Endothelial cell of umbilical vein (primary cell): ENCODE measurements at regions not wholly inside any gene's neighbourhood (a gene's known extent, or its start where the extent isn't known, plus 50 kb on each side); places are given as distances from the start of the nearest gene placed in this dataset.

Source experiments
- CTCF ChIP-seq, 2 donors: IDR thresholded peaks; 1 replicate in 1 of 2; 2 replicates in 1 of 2; pipeline ENCODE4 v1.5.1; 2011; ENCODE audit warnings: low read length in 2 of 2, mild to moderate bottlenecking in 2 of 2, moderate library complexity in 2 of 2, control low read depth in 1 of 2, inconsistent platforms in 1 of 2, low read depth in 1 of 2; ENCODE audit not compliant: insufficient read depth in 1 of 2; ENCODE audit errors: extremely low read depth in 1 of 2
- JUN ChIP-seq: IDR thresholded peaks from 2 replicates; pipeline ENCODE4 v1.6.1; 2011; ENCODE audit warnings: borderline replicate concordance, low read depth; ENCODE audit not compliant: insufficient read length, insufficient read depth
- MAX ChIP-seq: IDR thresholded peaks from 2 replicates; pipeline ENCODE4 v1.6.1; 2011; ENCODE audit not compliant: insufficient read depth, insufficient read length
- POLR2A ChIP-seq: IDR thresholded peaks from 2 replicates; pipeline ENCODE4 v1.6.1; 2012; ENCODE audit warnings: low read depth, mild to moderate bottlenecking, control low read depth, low read length
- POLR2AphosphoS5 ChIP-seq: IDR thresholded peaks from 2 replicates; pipeline ENCODE4 v1.6.1; 2012; ENCODE audit warnings: low read depth, mild to moderate bottlenecking, control low read depth, low read length, moderate library complexity; ENCODE audit not compliant: insufficient read depth

GRCh38 chr3:148087601-148088371 lies 609.9 kb upstream of the AGTR1 start:
- TF ChIP-seq CTCF (IDR thresholded peaks at IDR 0.05; ENCODE audit: extremely low read depth in 1 of 2, insufficient read depth in 1 of 2, low read depth in 1 of 2, low read length in 2 of 2): no peak
- no peak for TF ChIP-seq POLR2A
- no peak for TF ChIP-seq JUN
- TF ChIP-seq MAX: no peak
- TF ChIP-seq POLR2AphosphoS5: no peak
